KBM-7 (cell line): ENCODE measurements at regions not wholly inside any gene's neighbourhood (a gene's known extent, or its start where the extent isn't known, plus 50 kb on each side); places are given as distances from the start of the nearest gene placed in this dataset.
A peak's percentile ranks its signal among the peaks of the same experiment; 100 is the strongest.

Experiments used
- DNase-seq: peaks from one replicate; pipeline ENCODE4 v3.0.0-alpha.2; 2015
- in situ Hi-C: fragments of 300-500 bp; cut with MboI; formaldehyde crosslinking; loops from 2 replicates; pipeline ENCODE4 v1.14.3; 2020; ENCODE audit warnings: low sequenced_read_pairs, low pct_unique_long_range_greater_than_20kb, mixed read lengths

DNA sequence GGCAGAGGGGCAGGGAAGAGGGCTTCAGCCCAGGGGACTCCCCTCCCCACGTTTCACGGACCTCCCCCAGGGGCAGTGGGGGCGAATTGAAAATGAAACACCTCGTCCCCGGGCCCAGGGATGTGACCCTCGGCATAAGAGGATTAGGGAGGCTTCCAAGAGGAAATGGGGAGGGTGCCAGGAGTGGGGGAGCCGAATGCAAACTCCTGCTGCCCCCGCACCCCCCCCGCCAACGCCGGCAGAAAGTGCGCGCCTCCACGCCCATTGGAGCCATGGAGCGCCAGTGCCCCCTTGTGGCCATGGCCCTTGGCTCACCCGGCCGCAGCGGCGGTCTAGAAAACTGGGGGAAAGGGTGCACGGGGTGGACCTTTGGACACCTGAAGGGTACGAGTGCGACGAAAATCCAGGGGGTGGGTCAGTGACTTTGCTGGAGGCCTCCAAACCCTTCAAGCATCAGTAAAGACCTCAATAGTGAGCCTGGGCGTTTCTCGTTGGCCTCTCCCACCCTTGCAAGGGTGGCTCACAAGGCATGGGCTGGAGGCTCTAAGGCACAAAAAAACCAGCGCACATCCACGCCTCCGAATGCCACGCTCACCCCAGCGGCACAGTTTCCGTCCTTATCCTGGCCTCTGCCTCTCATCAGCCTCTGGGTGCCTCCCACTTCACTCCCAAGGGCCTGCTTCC lies 120.8 kb upstream of the PJA1 start:
- in situ Hi-C loops: no loop called here

GRCh38 chrX:69285401-69285877 lies 120.2 kb upstream of the PJA1 start:
- in situ Hi-C loops: no loop called here
- DNase-seq: no peak

More for the DNA sequence above, 120.8 kb upstream of the PJA1 start:
- peak; percentile 46 for DNase-seq

DNA sequence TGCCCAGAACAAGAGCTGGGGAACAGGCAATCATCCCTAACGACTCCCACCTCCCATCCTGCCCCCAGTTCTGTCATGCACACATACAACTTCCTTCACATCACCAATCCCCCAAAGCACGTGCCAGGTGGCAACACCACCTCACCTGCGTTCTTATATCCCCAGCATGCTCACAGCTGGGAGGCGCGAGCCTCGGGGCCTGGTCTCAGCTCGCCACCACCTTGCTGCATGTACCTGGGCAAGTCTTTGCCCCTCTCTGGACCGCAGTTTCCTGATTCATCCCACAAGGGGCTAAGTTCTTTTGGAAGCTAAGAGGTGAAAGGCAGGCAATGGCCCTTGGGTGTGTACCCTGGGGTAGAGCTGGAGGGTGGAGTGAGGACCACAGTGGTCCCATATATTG lies 119.2 kb upstream of the PJA1 start:
- in situ Hi-C loops: no loop called here
- DNase-seq: no peak

GRCh38 chrX:69282893-69283690 lies 117.8 kb upstream of the PJA1 start:
- in situ Hi-C loops: no loop called here
- DNase-seq: no peak

GRCh38 chrX:69280933-69281332 lies 115.7 kb upstream of the PJA1 start:
- DNase-seq: no peak
- in situ Hi-C loops: no loop called here

DNA sequence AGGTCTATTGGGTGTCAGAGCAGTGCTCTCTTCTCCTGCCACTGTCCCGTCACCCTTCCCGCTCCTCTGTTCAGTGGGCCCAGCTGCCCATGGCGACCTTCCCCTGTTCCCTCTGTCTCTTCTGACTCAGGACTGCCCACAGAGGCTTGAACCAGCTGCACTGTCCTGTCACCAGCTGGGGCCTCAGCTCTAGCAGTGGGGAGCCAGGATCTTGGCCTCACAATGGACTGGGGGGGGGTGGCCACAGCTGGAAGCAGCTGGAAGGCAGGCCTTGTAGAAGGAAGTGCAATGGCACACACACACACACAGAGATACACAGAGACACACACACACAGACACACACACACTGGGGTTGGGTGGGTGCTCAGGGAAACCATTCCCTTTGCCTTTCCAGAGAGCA lies 114.0 kb upstream of the PJA1 start:
- in situ Hi-C loops: no loop called here

DNA sequence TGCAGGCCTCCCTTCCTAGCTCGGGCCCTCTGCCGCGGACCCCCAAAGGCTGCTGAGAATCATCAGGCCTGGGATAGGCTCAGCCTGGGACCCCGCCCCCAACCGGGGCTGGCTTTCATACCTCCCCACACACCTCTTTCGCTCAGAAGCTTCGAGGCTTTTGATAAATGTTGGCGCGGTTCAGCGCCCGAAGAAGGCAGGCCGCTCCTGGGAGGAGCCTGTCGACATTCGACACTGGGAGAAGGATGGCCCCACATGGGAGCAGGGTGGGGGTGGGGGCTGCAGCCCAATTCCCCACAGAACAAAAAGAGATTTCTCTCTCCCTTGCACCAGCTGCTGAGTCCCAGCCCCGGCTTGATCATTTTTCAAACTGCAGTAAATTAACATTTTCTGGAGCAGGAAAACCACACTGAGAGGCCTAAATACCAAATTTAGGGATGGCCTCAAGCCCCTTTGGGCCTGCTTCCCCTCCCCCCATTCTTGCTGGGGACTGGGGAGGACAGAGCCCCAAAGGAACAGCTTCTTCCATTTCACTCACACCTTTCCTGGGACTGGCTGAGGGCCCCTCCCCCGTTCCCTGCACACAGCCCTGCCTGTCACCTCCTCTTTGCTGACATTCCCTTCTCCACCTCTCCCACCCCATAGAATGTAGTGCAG lies 112.9 kb upstream of the PJA1 start:
- no peak for DNase-seq
- in situ Hi-C loops: no loop called here

More for the DNA sequence above, 114.0 kb upstream of the PJA1 start:
- no peak for DNase-seq

DNA sequence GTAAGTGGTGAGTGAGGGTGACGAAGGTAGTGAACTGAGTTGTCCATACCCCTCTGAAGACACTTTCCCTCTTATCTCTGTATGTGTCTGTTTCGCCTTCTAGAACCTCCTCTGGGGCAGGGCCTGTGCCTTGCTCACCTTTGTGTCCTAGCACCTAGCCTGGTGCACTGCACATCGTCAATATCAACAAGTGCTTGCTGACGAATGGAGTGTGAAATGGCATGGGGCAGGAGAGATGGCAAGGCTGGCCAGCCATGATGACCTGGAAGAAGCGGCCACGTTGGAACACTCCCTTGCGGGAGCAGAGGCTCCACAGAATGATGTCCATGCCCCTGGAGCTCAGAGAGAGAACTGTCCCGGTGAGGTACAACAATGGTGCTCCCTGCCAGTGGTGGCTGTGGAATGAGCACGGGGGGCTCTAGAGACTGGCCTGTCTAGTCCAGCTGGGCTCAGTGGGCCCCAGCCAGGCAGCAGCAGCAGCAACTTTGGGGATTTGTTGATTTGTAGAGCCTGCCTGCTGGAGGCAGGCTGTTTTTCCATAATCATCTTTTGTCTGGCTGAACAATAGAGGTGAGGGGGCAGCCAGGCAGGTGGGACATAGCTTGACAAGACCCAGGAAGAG lies 112.2 kb upstream of the PJA1 start:
- in situ Hi-C loops: no loop called here
- DNase-seq: no peak

DNA sequence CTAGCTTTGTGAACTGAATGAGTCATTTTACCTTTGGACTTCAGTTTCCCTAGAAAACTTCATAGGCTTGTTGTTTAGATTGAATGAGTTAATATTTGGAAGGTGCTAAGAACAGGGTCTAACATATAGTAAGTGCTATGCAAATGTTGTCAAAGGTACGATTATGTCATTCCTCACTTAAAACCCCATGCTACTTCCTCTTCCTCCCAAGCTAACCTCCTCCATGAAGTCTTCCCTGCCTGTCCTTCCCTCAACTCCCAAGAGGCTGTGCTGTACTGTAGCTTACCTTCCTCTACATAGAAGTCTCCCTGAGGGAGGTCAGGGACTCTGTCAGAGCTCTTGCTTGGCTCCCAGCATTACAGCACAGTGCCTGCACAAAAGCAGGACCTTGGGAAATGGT lies 103.4 kb upstream of the PJA1 start:
- DNase-seq: no peak
- in situ Hi-C loops: no loop called here

GRCh38 chrX:69264158-69264581 lies 98.9 kb upstream of the PJA1 start:
- no peak for DNase-seq
- in situ Hi-C loops: no loop called here

GRCh38 chrX:69263251-69263820 lies 98.1 kb upstream of the PJA1 start:
- DNase-seq: no peak
- in situ Hi-C loops: no loop called here

- no peak for DNase-seq
- in situ Hi-C loops: no loop called here
Measured at GRCh38 chrX:69262036-69262936, 97.0 kb upstream of the PJA1 start.

DNA sequence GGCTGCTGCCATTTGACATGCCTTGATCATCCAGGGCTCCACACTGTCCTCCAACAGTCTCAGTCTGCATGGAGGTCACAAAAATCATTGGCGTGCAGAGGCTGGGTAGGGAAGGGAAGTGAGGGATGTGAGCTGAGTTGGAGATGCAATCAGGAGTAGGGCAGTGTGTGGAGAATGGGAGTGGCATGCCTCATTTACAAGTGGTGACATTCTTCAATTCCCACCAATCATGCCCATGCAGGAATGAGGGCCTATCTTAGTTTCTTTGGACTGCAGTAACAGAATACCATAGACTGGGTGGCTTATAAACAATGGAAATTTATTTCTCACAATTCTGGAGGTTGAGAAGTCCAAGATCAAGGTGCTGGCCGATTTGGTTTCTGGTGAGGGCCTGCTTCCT lies 94.9 kb upstream of the PJA1 start:
- in situ Hi-C loops: no loop called here
- no peak for DNase-seq

- in situ Hi-C loops: no loop called here
- DNase-seq: no peak
Measured at GRCh38 chrX:69258893-69259292, 93.6 kb upstream of the PJA1 start.

DNA sequence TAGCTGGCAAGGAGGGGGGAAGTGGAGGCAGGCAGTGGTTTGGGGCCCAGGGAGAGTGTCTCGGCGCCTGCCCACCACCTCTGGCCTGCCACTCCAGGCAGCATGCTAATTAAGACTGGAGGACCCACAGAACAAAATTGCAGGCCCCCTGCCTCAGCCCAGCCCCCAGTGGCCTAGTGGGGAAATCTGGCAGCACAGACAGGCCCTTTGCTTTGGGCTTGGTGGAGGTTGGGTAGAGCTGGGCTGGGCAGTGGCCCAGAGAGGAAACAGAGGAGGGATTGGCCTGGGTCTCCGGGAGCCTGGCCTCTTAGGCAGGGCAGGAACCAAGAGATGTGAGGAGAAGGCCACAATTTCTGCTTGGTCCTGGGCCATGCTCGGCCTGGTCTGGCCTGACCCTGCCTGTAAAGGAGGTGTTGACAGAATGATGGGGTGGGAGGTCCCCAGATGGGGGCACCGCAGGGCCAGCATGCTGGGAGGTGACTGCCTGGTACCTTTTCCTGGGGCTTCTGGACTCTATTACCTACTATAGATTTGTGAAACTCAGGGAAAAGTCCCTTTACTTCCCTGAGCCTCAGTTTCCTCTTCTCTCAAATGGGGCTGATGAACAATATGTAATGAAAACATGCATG lies 92.4 kb upstream of the PJA1 start:
- in situ Hi-C loops: no loop called here
- DNase-seq: no peak

- DNase-seq: no peak
- in situ Hi-C loops: no loop called here
Measured at GRCh38 chrX:69256291-69256565, 91.0 kb upstream of the PJA1 start.

DNA sequence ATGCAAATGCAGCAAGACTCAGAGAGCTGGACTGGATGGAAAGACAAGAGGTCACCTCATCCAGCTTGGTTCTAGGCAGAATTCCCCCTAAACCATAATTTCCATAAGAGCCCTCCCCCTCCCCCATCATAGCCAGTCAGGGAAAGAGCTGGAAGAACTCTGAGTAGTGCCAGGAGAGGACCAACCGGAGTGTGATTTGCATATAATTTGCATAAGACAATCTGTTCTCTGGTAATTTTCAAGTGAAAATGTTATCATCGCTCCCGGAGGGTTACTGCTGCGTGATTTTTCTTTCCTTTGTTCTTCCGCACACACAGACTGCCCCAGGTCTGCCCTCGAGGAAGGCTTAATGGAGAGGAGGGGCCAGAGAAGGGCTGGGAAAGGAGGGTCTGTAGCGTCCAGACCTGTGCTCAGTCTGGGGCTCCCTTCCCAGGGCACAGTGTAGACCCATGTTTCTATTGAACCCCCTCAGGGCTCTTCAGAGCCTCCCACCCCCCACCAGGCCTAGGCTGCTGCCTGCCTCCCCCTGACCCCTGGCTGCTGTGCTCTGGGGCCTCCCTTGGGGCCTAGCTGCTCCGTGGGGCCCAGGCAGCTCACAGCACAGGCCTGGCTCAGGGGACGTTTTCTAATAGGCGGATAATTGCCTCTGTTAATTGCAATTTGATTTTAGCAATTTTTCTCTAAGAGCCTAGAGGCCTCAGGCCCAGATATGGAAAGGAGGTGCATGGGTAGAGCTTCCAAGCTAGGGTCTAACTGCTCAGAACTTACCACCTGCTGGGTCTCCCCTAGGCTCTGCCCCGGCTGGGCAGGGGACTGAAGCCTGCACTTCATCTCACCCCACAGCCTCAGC lies 90.4 kb upstream of the PJA1 start:
- no peak for DNase-seq
- in situ Hi-C loops: no loop called here
